ENCODE measurements at regions not wholly inside any gene's neighbourhood (a gene's known extent, or its start where the extent isn't known, plus 50 kb on each side); places are given as distances from the start of the nearest gene placed in this dataset.

DNA sequence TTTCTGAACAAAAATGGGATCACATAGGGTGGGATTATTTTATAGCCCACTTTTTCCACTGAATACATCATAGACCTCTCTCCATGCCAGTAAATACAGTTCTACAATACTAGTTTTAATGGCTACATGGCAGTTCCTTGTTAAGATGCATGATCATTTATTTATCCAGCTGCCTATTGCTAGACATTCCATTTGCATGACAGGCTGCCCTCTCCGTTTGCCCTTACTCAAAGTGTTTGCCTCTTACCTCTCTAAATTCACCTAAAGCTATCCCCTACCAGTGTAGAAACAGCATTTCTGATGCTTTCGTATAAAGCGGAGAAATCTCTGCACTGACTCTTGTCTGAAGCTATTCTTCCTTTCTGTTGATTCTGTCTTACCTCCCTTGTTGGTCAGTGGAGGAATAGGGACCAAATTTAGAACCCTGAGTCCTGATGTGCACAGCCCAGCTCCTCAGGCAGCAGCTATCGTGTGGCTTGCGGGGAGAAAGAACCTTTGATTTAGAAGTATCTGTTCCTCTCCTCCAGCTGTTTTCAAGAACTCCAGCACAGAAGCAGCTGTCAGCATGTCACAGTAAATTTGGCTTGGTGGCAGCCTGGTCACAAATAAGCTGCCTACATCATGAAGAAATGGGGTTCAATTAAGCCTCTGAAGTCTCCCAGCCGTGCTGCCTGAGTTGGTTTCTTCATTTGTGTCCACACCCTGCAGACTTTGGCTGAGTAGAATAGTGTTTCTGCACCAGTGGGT is 337.3 kb downstream of the PRDM2 start:
- no peak overlapping the region for H3K9ac ChIP-seq (ENCODE audit: insufficient read depth, low read depth, low read length)
- intact Hi-C loops (cut with micrococcal nuclease; ENCODE audit: unreplicated experiment) = no loop called here
- FAIRE-seq = no peak
- H3K79me2 ChIP-seq (ENCODE audit: insufficient read depth, low read length) = no peaks in the 10 kb centered on the region
- H3K4me1 ChIP-seq (ENCODE audit: insufficient read depth, low read length) = no peaks in the 10 kb centered on the region
- WGBS (ENCODE audit: low lambda C conversion rate) = 32% methylated on average over 6 of the region's 6 CpGs
- ChIA-PET CTCF (ENCODE audit: low intra/inter-chr PET ratio, low total read pairs) (no interaction called here), POLR2A (no interaction called here)
- ATAC-seq = no peak
- no peak overlapping the region for H2AFZ ChIP-seq (ENCODE audit: low read length)
- H3K36me3 ChIP-seq (replicated peaks in 1 of 2; ENCODE audit: control insufficient read depth in 1 of 2, insufficient read depth in 2 of 2, low read length in 2 of 2) = no peaks in the 10 kb centered on the region
- no peaks in the 10 kb centered on the region for H4K20me1 ChIP-seq (ENCODE audit: insufficient read depth, low read length)
- H3K4me2 ChIP-seq (ENCODE audit: low read depth, low read length) = no peak overlapping the region
- TF ChIP-seq ZNF891 (CRISPR knock-in tag; IDR thresholded peaks at IDR 0.05) = no peak
- H3K27ac ChIP-seq (ENCODE audit: extremely low read length, insufficient read depth, low read length) = no peak overlapping the region
- peaks cover 15% of the 10 kb centered on the region for H3K9me3 ChIP-seq (ENCODE audit: low read length)
- no peak overlapping the region for H3K4me3 ChIP-seq (replicated peaks in 1 of 3; ENCODE audit: insufficient read depth in 1 of 3, low read depth in 2 of 3, low read length in 3 of 3)
- DNase-seq (ENCODE audit: low spot score) = no peak
- BruUV-seq (replicated peaks) = no TSS peak
- H3K27me3 ChIP-seq (ENCODE audit: control insufficient read depth in 1 of 2, insufficient read depth in 2 of 2, low read length in 2 of 2) = no peaks in the 10 kb centered on the region
- in situ Hi-C loops (cut with HindIII; ENCODE audit: extremely low pct_ligation_motif_present, low pct_unique_long_range_greater_than_20kb) = no loop called here

DNA sequence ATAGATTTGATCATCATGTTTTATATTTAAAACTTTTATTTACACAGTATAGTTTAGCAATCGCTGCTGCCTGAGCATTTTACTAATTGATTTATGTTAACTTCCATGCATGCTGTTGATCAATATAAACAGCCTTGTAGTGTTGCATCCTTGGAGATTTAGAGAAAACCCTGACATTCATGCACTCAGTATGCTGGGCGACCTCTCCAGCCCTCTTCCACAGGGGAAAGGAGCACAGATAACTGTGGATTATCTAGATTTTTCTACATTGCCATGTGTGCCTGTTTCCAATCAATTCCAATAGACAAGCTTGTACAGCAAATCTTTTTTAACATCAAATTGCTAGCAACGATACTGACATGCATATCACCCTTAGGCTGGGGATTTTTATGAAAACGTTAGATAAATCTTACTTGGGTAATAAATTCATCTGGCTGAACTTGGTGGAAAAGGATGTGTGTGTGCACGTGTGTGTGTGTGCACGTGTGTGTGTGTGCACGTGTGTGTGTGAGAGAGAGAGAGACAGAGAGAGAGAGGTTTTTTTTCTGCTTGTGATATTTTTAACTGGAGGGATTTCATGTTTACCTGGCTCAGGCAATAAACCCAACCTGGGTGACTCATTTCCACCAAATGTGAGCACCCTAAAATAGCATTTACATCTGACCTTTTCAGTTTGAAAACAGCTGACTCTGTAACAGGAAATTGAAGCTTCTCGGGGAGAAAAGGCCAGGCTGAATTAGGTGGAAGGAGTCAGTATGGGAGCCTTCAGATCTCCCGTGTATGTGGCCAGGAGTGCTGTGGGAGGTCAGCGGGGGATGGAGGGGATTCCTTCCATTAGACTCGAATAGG is 339.8 kb downstream of the PRDM2 start:
- no peak for FAIRE-seq
- intact Hi-C loops (cut with micrococcal nuclease; ENCODE audit: unreplicated experiment) = no loop called here
- no peak overlapping the region for H2AFZ ChIP-seq (ENCODE audit: low read length)
- no TSS peak for BruUV-seq (replicated peaks)
- no peak for ATAC-seq
- H3K27me3 ChIP-seq (ENCODE audit: control insufficient read depth in 1 of 2, insufficient read depth in 2 of 2, low read length in 2 of 2) = no peaks in the 10 kb centered on the region
- no peaks in the 10 kb centered on the region for H4K20me1 ChIP-seq (ENCODE audit: insufficient read depth, low read length)
- no peaks in the 10 kb centered on the region for H3K36me3 ChIP-seq (replicated peaks in 1 of 2; ENCODE audit: control insufficient read depth in 1 of 2, insufficient read depth in 2 of 2, low read length in 2 of 2)
- H3K27ac ChIP-seq (ENCODE audit: extremely low read length, insufficient read depth, low read length) = no peak overlapping the region
- ChIA-PET POLR2A (no interaction called here), CTCF (ENCODE audit: low intra/inter-chr PET ratio, low total read pairs) (no interaction called here)
- H3K79me2 ChIP-seq (ENCODE audit: insufficient read depth, low read length) = no peaks in the 10 kb centered on the region
- in situ Hi-C loops (cut with HindIII; ENCODE audit: extremely low pct_ligation_motif_present, low pct_unique_long_range_greater_than_20kb) = no loop called here
- H3K4me3 ChIP-seq (replicated peaks in 1 of 3; ENCODE audit: insufficient read depth in 1 of 3, low read depth in 2 of 3, low read length in 3 of 3) = no peak overlapping the region
- no peak overlapping the region for H3K4me2 ChIP-seq (ENCODE audit: low read depth, low read length)
- peaks cover 26% of the 10 kb centered on the region for H3K9me3 ChIP-seq (ENCODE audit: low read length)
- no peak overlapping the region for H3K9ac ChIP-seq (ENCODE audit: insufficient read depth, low read depth, low read length)
- no peak for DNase-seq (ENCODE audit: low spot score)
- no peaks in the 10 kb centered on the region for H3K4me1 ChIP-seq (ENCODE audit: insufficient read depth, low read length)
- TF ChIP-seq, protein P1, sequence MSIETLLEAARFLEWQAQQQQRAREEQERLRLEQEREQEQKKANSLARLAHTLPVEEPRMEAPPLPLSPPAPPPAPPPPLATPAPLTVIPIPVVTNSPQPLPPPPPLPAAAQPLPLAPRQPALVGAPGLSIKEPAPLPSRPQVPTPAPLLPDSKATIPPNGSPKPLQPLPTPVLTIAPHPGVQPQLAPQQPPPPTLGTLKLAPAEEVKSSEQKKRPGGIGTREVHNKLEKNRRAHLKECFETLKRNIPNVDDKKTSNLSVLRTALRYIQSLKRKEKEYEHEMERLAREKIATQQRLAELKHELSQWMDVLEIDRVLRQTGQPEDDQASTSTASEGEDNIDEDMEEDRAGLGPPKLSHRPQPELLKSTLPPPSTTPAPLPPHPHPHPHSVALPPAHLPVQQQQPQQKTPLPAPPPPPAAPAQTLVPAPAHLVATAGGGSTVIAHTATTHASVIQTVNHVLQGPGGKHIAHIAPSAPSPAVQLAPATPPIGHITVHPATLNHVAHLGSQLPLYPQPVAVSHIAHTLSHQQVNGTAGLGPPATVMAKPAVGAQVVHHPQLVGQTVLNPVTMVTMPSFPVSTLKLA (IDR thresholded peaks at IDR 0.05) = peak; percentile 93
- TF ChIP-seq, protein P2, sequence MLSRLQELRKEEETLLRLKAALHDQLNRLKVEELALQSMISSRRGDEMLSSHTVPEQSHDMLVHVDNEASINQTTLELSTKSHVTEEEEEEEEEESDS (CRISPR knock-in tag; IDR thresholded peaks at IDR 0.05; ENCODE audit: borderline replicate concordance) = no peak
- TF ChIP-seq, protein P3, sequence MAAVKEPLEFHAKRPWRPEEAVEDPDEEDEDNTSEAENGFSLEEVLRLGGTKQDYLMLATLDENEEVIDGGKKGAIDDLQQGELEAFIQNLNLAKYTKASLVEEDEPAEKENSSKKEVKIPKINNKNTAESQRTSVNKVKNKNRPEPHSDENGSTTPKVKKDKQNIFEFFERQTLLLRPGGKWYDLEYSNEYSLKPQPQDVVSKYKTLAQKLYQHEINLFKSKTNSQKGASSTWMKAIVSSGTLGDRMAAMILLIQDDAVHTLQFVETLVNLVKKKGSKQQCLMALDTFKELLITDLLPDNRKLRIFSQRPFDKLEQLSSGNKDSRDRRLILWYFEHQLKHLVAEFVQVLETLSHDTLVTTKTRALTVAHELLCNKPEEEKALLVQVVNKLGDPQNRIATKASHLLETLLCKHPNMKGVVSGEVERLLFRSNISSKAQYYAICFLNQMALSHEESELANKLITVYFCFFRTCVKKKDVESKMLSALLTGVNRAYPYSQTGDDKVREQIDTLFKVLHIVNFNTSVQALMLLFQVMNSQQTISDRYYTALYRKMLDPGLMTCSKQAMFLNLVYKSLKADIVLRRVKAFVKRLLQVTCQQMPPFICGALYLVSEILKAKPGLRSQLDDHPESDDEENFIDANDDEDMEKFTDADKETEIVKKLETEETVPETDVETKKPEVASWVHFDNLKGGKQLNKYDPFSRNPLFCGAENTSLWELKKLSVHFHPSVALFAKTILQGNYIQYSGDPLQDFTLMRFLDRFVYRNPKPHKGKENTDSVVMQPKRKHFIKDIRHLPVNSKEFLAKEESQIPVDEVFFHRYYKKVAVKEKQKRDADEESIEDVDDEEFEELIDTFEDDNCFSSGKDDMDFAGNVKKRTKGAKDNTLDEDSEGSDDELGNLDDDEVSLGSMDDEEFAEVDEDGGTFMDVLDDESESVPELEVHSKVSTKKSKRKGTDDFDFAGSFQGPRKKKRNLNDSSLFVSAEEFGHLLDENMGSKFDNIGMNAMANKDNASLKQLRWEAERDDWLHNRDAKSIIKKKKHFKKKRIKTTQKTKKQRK (IDR thresholded peaks at IDR 0.05; ENCODE audit: low read length) = no peak
- 4% methylated on average over 11 of the region's 11 CpGs for WGBS (ENCODE audit: low lambda C conversion rate)
